NCI-H1417 (cell line): ENCODE measurements at regions not wholly inside any gene's neighbourhood (a gene's known extent, or its start where the extent isn't known, plus 50 kb on each side); places are given as distances from the start of the nearest gene placed in this dataset.

Experiments used
- DNase-seq, 3 experiments: peaks; one replicate each; lab custom pipeline; 2025; lab: John Stamatoyannopoulos, UW

DNA sequence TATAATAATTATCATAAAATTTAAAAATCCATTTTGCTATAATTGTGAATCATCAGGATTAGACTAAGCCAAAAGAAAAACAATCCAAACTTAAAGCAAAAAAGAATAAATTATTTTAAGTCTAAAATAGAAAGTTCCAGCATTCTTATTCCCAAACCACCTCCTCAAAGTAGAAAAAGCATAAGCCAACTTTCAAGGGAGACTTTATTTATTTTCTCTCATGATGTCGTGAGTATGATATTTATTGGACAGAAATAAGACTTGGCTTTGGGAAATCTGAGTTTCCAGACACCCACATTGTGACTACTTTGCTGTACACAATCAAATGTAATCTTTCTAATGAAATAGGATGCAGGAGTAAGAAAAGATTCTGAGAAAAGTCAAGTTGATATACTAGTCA is 372.1 kb downstream of the MTRR start:
- no peak for DNase-seq

DNA sequence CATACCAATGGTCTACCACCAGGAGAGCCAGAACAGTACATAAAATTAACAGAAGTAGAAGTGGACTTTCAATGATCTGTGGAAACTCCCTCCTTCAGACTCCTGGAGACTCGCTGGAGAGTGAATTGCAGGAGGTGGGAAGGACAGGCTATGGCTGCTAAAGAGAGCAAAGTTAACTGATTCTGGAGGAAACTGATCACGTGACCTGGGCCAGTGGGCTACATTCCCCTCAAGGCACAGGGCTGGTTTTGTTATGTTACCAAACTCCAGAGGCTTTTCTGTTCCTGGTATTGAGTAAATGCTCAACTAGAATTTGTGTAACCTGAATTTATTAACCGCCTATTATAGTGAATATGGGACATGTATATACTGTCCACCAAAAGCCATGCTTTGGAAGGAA is 372.6 kb downstream of the MTRR start:
- DNase-seq, result no peak

DNA sequence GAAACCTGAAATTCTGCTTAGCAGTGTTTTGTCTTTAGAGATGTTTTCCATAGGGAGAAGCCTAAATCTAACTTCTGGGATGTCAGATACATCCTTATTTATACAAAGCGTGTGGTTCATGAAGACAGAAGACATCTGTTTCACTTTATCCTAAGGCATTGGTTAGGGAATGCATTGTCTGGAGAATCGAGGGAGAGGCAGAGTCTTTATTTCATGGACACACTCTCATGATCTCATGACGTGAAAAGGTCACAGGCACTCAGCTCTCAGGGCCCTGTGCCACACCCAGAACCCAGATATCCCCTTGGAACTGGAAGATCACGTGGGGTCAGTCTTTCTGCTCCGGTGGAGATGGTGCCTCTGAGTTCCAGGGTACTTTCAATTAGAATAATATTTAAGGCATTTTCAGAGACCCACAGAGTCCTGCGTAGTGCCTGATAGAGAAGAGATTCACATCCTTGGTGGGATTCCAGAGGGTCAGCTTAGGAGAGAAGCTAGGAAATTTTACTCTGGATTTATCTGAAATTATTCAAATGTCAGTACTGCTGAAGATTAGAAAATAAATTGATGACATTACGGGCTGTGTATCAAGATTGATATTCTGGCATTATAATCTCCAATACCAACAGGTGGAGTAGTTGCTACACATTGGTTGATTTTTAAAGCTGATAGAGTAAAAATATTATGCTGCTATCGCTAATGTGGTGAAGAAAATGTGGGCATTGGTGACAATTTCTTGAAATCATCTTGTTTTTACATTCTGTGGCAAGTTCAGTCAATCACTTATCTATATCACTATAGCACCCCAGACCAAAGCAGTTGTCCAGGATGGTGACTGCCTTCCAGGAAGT is 378.3 kb downstream of the MTRR start:
- peak in 1 of 3 experiments; percentile 29 for DNase-seq

DNA sequence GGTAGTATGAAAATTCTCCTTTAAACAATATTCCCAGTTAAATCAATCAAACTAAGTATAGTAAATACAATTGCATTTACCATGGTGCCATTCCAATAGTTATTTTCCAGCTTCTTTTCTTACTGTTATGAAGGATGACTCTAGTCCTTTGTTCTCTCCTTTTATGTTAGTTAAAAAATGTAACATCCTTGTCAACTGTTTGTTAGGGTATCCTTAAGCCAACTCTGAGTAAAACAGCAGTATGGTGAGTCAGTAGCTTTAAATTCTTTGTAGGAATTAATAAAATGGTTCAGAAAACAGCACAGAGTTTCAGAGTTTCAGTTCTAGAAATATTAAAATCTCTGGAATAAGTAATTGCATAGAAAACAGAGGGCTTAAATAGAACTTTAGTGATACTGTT is 384.4 kb downstream of the MTRR start:
- DNase-seq, result no peak

DNA sequence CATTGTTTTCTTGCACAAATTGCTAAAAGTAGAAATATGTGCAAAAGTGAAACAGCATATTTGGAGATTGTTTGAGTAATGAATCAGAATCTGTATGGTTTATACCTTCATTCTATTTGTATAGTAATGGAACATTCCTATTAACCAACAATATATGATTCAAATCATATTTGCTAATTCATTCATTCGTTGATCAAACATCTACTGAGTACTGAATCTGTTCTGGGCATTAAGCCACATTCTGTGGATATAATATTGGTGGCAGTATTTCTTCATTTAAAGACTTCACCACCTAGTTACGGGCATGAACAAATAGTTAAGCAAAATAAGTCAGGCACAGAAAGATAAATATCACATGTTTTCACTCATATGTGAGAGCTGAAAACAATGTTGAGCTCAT is 385.7 kb downstream of the MTRR start:
- DNase-seq, result no peak

DNA sequence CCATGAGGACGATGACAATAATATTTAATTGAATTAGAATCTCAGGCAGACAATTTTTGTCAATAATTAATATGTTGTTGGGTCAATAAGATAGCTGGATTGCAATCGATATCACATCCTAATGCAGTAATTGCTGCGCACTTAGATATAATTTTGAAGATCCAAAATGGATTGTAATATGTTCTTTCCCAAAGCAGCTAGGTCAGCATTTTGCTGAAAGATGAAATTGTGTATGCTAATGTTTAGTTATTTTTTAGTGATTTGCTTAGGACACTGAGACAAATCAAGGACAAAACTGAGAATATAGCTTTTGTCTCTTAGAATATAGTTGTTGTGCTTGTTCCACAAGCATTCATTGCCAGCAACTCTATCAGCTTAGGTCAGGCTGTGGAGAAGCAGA is 389.9 kb downstream of the MTRR start:
- no peak for DNase-seq

DNA sequence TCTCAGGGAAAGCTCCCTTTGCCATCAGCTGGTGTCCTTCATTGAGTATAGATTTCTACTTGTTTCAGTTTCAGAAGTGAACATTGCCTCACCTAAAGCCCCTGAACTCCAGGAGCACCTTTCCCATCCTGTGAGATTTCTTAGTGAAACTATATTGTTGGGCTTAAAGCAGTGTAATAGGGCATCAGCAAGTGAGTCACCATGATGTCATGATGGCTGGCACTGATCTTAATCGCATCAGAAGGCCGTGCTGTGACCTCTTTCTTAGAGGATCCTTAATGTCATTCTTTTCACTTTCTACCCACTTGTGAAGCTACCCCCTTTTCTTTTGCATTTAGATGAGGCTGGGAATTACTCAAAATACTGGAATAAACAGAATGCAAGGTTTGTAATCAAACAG is 401.3 kb downstream of the MTRR start:
- no peak for DNase-seq

DNA sequence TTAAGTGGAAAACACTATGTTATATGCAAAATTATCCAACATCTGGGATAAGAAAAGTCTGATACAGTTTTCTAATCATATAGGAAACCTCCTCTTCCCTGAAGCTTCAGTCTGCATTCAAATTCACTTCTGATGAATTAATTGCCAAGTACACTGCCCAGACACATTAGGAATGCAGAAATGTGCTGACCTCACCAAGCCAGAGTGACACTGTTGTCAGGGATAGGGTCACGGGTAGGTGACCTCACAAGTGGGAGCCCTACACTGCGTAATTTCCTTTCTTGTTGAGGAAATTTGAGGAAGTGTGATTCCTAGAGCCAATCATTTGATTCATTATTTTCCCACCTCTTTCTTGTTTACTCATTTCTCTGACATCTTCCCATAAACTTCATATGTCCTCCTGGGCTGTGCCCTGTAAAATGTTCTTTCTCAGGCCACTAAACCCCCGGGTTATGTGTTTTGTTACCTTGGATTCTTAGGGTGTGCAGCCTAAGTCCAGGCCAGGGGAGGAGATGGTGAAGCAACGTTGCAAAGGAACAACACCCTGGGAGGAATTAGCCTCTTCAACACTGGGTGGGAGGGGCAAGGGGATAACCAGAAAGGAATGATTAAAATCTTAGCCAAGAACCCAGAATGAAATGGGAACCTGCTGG is 411.9 kb downstream of the MTRR start:
- no peak for DNase-seq

- DNase-seq, result no peak
Observed at GRCh38 chr5:8288334-8288733, 419.4 kb downstream of the MTRR start.

GRCh38 chr5:8288897-8289516 is 420.1 kb downstream of the MTRR start:
- DNase-seq, result no peak

DNA sequence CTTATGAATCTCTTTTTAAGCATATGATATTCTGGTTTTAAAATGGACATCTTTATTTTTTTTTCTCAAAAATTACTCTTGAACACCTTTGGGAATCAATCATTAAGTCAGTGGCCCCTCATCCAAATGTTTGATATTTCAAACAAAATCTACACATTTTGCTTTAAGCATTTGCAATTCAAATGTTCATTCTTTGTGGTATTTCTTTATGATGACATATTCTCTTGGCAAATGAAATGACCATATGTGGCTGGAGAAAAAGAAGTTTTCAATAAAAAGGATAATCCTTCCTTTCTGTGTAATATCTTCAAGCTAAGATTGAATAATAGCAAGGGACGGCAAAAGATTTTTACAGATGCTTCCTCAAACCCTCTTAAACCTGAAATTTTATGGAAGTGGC is 420.8 kb downstream of the MTRR start:
- no peak for DNase-seq

GRCh38 chr5:8290721-8291120 is 421.8 kb downstream of the MTRR start:
- DNase-seq, result no peak

DNA sequence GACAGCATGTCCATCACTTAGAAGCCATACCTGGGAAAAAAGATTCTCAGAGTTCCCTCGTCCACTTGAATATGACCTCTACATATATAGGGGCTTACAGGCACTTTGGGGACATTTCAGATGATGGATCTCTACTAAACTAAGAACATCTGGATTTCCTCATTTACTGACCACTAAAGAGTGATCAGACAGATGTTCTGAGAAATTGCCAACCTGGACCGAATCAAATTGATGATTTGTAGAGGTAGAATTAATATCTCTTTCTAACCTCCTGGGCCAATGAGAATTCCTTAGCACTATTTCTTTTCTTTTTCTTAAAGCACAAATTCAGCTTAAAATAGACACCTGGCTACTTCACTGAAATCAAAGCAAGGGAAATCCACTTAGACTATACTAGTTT is 422.7 kb downstream of the MTRR start:
- no peak for DNase-seq

GRCh38 chr5:8295141-8295540 is 426.2 kb downstream of the MTRR start:
- no peak for DNase-seq

- no peak for DNase-seq
Observed at GRCh38 chr5:8299716-8300115, 430.8 kb downstream of the MTRR start.

GRCh38 chr5:8304341-8304740 is 435.4 kb downstream of the MTRR start:
- DNase-seq, result no peak

DNA sequence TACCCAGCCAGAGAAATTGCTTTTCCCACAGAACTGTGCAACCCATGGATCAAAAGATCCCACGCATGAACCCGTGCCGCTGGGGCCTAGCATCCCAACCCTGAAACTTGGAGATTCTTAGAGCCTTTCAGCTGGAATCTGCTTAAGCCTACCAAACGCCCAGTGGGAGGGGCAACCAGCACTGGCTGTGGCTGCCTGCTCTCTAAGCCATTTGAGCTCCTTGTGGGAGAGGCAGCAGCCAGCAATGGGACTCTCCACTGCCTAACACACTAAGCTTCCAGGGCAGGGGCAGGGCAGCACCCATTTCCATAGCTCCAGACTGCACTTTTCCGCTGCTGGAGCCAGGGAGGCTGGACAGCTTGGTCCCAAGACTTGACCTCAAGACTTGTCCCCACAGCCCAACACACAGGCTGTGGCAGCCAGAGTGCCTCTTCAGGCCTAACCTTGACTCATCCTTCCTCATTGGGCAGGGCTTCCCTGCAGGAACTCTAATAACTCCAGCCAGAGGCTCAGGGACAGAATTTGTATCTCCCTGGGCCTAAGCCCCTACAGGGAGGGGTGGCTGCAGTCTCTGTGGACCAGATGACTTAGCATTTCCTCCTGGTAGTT is 437.4 kb downstream of the MTRR start:
- DNase-seq, result no peak

GRCh38 chr5:8314965-8315364 is 446.0 kb downstream of the MTRR start:
- no peak for DNase-seq

DNA sequence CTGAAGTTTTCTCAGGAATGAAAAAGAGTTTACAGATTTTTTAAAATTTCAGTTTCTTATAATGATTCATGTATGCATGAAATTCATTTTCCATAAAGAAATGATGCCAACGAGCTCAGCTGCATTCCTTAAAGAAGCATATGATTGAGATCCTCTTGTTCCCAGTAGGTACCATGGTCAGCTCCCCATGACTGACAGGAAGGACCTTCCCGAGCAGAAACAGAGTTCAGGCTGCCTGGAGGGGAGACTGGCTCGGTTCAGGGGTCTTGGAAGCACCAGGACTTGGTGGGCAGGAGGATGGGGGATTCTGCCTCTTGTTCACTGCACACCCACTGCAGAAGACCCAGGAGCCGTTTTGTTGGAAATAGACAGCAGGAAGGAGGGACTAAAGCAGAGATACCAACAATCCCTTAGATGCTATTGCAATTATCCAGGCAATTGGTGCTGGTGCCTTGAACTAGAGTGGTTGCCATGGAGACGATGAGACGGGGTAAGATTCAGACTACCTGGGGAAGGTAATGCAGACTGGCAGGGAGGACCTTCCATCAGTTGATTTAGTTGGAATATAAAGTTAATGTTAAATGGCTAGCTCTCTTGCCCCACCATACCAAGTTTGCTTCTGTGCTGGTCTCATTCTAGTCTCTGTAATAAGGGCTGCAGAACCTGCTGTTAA is 447.8 kb downstream of the MTRR start:
- peak in 2 of 3 experiments; percentile 16 to 68 for DNase-seq

DNA sequence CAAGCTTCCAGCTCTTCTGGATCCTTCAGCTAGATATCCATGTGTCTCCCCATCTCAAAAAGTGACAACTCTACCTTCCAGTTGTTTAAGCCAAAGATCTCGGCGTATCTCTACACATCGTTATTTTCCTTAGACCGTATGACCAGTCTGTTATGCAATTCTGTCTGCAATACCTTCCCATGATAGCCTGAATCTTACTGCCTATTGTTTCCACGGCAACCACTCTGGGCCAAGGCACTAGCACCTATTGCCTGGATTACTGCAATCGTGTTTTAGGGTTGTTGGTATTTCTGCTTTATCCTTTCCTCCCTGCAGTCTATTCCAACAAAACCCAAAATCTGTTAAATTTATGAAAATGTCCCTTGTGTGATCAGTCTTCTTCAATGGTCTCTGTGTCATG is 448.4 kb downstream of the MTRR start:
- peak in 1 of 3 experiments; percentile 51 for DNase-seq

GRCh38 chr5:8320244-8320643 is 451.3 kb downstream of the MTRR start:
- peak; percentile 27 to 86 (median 46) for DNase-seq

DNA sequence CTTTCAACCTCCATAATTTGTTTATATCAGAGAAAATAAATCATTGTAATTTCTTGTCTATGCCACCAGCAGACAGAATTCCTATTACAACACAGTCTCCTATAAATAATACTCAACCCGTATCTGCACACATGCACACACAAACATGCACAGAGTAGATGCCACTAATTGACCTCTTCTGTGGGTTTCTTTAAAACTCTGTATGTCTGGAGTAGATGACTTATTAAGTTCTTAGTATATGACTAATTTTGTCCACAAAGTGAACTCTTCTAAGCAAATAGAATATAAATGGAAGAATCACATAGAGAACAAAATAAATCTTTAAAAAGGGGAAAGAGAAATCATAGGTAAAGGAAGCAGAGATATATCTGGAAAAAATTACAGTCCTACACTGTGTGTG is 452.3 kb downstream of the MTRR start:
- no peak for DNase-seq
